Tibial artery (tissue), 4 donors: ENCODE measurements at regions not wholly inside any gene's neighbourhood (a gene's known extent, or its start where the extent isn't known, plus 50 kb on each side); places are given as distances from the start of the nearest gene placed in this dataset.

Experiments
- DNase-seq, 2 donors: peaks; one replicate each; pipeline ENCODE4 v3.0.0-alpha.2; 2019
- H3K27ac ChIP-seq, 2 donors: fragments of 200-600 bp; sonication (generic) in 1 of 2; 1 replicate in 1 of 2; 2 replicates in 1 of 2; pipeline ENCODE4 v1.5.1; 2018 to 2019; ENCODE audit warnings: mild to moderate bottlenecking in 1 of 2
- H3K27me3 ChIP-seq, 2 donors: fragments of 200-600 bp; sonication (generic) in 1 of 2; one replicate each; pipeline versions ENCODE4 v1.5.1 to v1.6.0; 2016 to 2019
- H3K36me3 ChIP-seq, 3 donors: fragments of 200-600 bp; sonication (generic) in 2 of 3; one replicate each; pipeline ENCODE4 v1.5.1; 2016 to 2019; ENCODE audit warnings: mild to moderate bottlenecking in 2 of 3
- H3K4me1 ChIP-seq, 4 donors: fragments of 200-600 bp; sonication (generic) in 2 of 4; 1 replicate in 3 of 4; 2 replicates in 1 of 4; pipeline ENCODE4 v1.5.1; 2016 to 2019
- H3K4me3 ChIP-seq, 2 donors: fragments of 200-600 bp; sonication (generic) in 1 of 2; 1 replicate in 1 of 2; 2 replicates in 1 of 2; pipeline ENCODE4 v1.5.1; 2018 to 2019; ENCODE audit warnings: mild to moderate bottlenecking in 2 of 2
- H3K9me3 ChIP-seq, 3 donors: fragments of 200-600 bp; sonication (generic) in 1 of 3; one replicate each; pipeline ENCODE4 v1.5.1; 2016 to 2019
- intact Hi-C: fragments of 100-400 bp; cut with DNase I; formaldehyde crosslinking; loops from one replicate; pipeline ENCODE4 v1.15.0; 2023; ENCODE audit warnings: low total_unique reads
- TF ChIP-seq, protein P1 (sequence below), 2 experiments: fragments of 200-600 bp in 1 of 2; fragments of 450-650 bp in 1 of 2; IDR thresholded peaks; one replicate each; pipeline ENCODE4 v1.5.1; 2017 to 2019; ENCODE audit warnings: antibody characterized with exemption in 2 of 2, mild to moderate bottlenecking in 1 of 2, moderate library complexity in 1 of 2

DNA sequence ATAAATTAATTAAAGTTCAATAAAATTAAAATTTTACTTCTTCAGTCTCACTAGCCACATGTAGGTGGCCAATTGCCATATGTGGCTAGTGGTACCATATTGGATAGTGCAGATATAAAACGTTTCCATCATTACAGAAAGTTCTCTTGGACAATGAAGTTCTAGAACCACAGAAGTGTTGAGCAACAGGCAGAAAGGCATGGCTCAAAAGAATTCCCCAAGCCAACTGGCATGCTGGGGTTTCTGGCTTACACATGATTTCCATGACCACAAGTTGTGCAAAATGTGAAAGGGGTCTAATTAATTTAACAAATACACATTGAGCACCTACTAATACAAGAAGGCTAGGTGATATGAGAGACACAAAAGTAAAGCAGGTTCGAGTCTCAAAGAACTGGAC, 72.2 kb upstream of the CDC42BPA start:
- intact Hi-C loops = no loop called here

DNA sequence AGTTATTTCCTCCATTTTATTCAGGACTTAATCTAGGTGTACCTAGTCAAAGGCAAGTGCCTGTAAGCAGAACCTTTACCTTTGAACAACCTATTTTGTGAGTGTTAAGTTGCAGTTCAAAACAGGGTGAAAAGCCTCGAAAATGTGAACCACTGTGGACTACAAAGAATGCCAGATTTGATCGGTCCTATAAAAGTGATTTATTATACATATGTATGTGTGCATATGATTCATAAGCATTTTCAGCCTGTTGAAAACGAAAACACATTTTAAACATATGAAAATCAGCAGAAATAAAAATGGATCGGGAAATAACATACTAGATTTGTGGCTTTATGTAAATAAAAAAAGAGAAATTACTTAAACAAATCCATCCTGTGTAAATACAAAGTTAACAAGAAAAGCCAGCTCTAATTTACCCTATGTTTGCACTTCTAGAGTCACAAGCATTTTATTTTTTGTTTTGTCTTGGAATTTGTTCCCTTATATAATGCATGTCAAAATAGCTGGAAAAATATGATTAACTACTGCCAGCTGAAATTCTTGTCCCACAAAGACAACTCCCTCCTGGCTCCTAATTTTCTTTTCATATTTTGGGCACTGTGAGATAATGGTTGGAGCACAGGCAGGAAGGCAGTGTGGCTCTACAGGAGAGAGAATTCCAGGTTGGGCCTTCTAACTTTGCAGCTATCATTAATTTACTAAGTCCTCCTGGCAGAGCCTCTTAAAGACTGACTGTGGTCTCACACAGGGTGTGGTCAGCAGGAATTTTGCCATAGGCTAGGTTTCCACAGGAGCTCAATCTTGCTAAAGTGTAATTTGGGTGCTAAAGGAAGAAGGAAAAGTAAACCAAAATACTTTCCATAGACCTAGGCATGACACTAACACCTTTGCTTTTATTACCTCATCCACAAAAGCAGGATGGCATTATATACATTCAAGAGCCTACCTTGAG, 70.2 kb upstream of the CDC42BPA start:
- Histone ChIP-seq H3K27ac (no peak overlapping the region), H3K9me3 (no peaks in the 10 kb centered on the region), H3K4me3 (no peak overlapping the region), H3K27me3 (no peaks in the 10 kb centered on the region), H3K4me1 (peaks cover 0 to 11% (median 7%) of the 10 kb centered on the region in 4 donors), H3K36me3 (no peaks in the 10 kb centered on the region)
- intact Hi-C loops = no loop called here
- TF ChIP-seq, protein P1, sequence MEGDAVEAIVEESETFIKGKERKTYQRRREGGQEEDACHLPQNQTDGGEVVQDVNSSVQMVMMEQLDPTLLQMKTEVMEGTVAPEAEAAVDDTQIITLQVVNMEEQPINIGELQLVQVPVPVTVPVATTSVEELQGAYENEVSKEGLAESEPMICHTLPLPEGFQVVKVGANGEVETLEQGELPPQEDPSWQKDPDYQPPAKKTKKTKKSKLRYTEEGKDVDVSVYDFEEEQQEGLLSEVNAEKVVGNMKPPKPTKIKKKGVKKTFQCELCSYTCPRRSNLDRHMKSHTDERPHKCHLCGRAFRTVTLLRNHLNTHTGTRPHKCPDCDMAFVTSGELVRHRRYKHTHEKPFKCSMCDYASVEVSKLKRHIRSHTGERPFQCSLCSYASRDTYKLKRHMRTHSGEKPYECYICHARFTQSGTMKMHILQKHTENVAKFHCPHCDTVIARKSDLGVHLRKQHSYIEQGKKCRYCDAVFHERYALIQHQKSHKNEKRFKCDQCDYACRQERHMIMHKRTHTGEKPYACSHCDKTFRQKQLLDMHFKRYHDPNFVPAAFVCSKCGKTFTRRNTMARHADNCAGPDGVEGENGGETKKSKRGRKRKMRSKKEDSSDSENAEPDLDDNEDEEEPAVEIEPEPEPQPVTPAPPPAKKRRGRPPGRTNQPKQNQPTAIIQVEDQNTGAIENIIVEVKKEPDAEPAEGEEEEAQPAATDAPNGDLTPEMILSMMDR (IDR thresholded peaks at IDR 0.05) = no peak
- no peak for DNase-seq

More for the DNA sequence above, 72.2 kb upstream of the CDC42BPA start:
- no peaks in the 10 kb centered on the region for H3K27me3 ChIP-seq
- H3K4me3 ChIP-seq = no peak overlapping the region
- H3K36me3 ChIP-seq = no peaks in the 10 kb centered on the region
- no peak overlapping the region for H3K27ac ChIP-seq
- no peak for DNase-seq
- TF ChIP-seq, protein P1 (IDR thresholded peaks at IDR 0.05) = no peak
- peaks cover 0 to 11% (median 7%) of the 10 kb centered on the region in 4 donors for H3K4me1 ChIP-seq
- no peaks in the 10 kb centered on the region for H3K9me3 ChIP-seq

DNA sequence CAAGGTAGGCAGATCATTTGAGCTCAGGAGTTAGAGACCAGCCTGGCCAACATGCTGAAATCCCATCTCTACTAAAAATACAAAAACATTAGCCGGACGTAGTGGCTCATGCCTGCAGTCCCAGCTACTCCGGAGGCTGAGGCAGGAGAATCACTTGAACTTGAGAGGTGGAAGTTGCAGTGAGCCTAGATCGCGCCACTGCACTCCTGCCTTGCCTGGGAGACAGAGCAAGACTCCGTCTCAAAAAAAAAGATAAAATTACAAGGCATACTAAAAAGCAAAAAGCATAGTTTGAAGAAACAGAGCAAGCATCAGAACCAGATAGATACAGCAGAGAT, 61.2 kb upstream of the CDC42BPA start:
- no peak for DNase-seq
- no peak overlapping the region for H3K4me3 ChIP-seq
- intact Hi-C loops = no loop called here
- no peaks in the 10 kb centered on the region for H3K9me3 ChIP-seq
- H3K36me3 ChIP-seq = no peaks in the 10 kb centered on the region
- TF ChIP-seq, protein P1 (IDR thresholded peaks at IDR 0.05) = no peak
- no peaks in the 10 kb centered on the region for H3K4me1 ChIP-seq
- H3K27me3 ChIP-seq = no peaks in the 10 kb centered on the region
- no peak overlapping the region for H3K27ac ChIP-seq

DNA sequence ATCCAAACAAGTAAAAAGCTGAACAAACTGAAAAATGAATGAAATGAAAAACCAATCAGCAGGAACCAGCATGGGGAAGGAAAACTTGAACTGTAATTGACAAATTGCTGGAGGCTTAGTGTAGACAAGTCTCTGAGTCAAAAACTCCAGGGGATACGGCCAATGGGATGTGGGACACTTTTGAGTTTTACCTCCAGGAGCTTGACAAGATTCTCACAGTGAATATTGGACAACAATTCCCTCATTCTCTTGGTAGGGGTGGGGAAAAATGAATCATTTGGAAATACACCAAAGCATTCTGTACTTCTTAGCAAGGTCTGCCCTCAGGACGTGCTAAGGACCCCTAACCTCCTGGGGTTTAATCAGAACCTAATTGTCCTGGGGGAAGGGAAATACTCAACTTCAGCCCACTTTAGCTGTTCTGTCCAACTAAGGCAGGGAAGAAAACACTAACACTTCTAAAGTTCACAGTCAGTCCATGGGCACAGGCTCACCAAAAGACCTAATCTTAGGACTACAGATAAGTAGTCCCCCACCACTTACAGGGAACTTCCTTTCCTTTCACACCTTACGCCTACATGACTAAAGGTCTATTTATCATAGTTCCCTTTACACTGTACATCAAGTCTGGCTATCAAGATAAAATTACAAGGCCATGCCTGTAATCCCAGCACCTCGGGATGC, 60.7 kb upstream of the CDC42BPA start:
- no peak overlapping the region for H3K4me3 ChIP-seq
- no peak overlapping the region for H3K27ac ChIP-seq
- no peaks in the 10 kb centered on the region for H3K9me3 ChIP-seq
- intact Hi-C loops = no loop called here
- no peaks in the 10 kb centered on the region for H3K27me3 ChIP-seq
- no peaks in the 10 kb centered on the region for H3K4me1 ChIP-seq
- H3K36me3 ChIP-seq = no peaks in the 10 kb centered on the region
- no peak for DNase-seq
- TF ChIP-seq, protein P1 (IDR thresholded peaks at IDR 0.05) = no peak

DNA sequence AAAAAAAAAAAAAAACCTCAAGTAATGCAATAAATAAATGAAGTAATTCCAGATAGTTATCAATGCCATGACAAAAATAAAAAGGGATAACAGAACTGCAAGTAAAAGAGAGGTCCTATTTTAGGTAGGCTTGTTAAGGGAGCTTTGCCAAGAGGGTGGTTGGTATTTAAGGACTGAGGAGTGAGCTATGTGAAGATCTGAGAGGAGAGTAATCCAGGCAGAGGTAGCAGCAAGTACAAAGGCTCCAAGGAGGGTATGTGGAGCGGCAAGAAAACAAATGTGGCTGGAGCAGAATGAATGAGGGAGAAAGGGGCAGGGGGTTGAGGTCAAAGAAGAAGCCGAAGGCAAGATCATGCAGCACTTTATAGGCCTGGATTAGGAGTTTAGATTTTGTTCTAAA, 59.9 kb upstream of the CDC42BPA start:
- intact Hi-C loops = no loop called here
- no peak for DNase-seq

More for the DNA sequence above, 59.9 kb upstream of the CDC42BPA start:
- Histone ChIP-seq H3K36me3 (no peaks in the 10 kb centered on the region), H3K27me3 (no peaks in the 10 kb centered on the region), H3K27ac (no peak overlapping the region), H3K4me1 (no peaks in the 10 kb centered on the region), H3K4me3 (no peak overlapping the region), H3K9me3 (no peaks in the 10 kb centered on the region)
- TF ChIP-seq, protein P1 (IDR thresholded peaks at IDR 0.05) = no peak
